ENCODE measurements at regions not wholly inside any gene's neighbourhood (a gene's known extent, or its start where the extent isn't known, plus 50 kb on each side); places are given as distances from the start of the nearest gene placed in this dataset.
A peak's percentile ranks its signal among the peaks of the same experiment; 100 is the strongest.
"Not testable (repeated sequence)": the region's sequence is repeated elsewhere in the genome, so short reads cannot be mapped to it uniquely, and the experiment has no call there.

DNA sequence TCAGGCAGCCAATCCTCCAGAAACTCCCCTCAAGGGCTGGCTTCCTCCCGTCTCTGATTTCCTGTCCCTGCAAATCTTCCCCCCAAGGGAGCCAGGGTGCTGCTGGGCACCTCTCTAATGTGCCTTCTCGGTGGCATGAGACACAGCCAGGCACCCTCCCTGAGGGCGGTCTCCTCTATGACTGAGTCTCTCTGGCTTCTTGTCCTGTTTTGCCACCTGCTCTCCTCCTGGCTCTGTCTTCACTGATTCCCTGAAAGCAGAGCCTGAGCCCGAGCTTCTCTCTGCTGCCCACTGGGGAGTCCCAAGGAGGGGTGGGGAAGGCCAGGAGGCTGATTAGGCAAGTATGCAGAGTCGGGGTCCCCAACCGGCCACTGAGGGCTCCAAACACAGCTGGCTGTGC lies 60.4 kb upstream of the INSIG1 start:
- Histone ChIP-seq H3K27me3 (replicated peaks; ENCODE audit: control insufficient read depth, insufficient read depth, low read length) (no peaks in the 10 kb centered on the region), H3K4me1 (ENCODE audit: control insufficient read depth, insufficient read depth, low read length) (peaks cover 14% of the 10 kb centered on the region), H3K9ac (ENCODE audit: low read length) (no peak overlapping the region), H3K9me3 (ENCODE audit: control insufficient read depth, low read length) (no peaks in the 10 kb centered on the region), H3K36me3 (ENCODE audit: control insufficient read depth, insufficient read depth, low read length, severe bottlenecking) (peaks cover 8% of the 10 kb centered on the region), H3K4me3 (ENCODE audit: low read length) (no peak overlapping the region)
- DNase-seq (ENCODE audit: low read depth): no peak

DNA sequence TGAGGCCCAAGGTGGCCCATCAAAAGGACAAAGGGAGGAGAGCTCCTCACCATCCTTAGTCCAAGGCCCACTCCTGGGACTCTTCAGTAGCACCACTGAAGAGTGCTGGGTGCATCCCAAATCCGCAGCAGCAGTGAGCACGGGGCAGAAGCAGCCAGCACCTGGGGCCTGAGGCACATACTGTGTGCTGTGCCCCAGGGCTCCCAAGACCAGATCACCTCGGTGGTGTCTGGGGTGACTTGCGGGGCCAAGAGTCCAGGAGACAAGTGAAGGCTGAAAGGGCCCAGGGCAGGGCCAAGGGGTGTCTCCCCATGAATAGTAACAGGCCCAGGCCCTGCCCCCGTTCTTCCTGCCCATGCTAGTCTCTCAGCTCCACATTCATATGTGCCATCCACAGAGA lies 59.9 kb upstream of the INSIG1 start:
- H3K9me3 ChIP-seq (ENCODE audit: control insufficient read depth, low read length): no peaks in the 10 kb centered on the region
- peaks cover 13% of the 10 kb centered on the region for H3K4me1 ChIP-seq (ENCODE audit: control insufficient read depth, insufficient read depth, low read length)
- H3K4me3 ChIP-seq (ENCODE audit: low read length): no peak overlapping the region
- no peak for DNase-seq (ENCODE audit: low read depth)
- H3K36me3 ChIP-seq (ENCODE audit: control insufficient read depth, insufficient read depth, low read length, severe bottlenecking): peaks cover 8% of the 10 kb centered on the region
- no peak overlapping the region for H3K9ac ChIP-seq (ENCODE audit: low read length)
- no peaks in the 10 kb centered on the region for H3K27me3 ChIP-seq (replicated peaks; ENCODE audit: control insufficient read depth, insufficient read depth, low read length)

DNA sequence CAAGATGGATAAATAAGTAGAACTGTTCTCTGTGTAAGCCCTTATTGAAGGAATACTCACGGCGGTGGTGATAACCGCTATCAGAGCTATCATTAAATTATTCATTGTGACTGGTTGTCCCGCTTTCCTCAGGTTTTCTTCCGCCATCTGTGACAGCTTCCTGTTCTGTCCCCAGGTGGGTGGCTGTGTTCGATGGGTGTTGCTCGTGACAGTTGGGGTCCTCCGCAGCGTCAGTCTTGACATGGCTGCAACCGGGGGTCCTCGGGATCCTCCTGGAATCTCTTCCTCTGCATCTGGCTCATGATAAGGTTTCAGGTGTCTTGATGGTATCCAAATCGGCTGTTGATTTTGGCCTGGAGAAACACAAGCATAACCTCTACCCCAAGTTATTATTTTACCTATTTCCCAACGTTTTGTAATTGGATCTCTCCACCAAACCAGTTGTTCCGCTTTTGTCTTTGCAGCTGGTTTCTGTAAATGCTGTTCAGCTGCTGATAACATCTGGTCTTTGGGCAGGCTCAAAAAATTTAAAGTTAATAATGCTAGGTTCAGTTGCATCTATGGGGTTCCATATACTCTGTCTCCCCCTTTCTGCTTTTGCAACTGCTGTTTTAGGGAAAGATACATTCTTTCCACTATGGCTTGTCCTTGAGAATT lies 58.1 kb upstream of the INSIG1 start:
- H3K4me3 ChIP-seq (ENCODE audit: low read length); H3K4me1 ChIP-seq (ENCODE audit: control insufficient read depth, insufficient read depth, low read length); H3K27me3 ChIP-seq (replicated peaks; ENCODE audit: control insufficient read depth, insufficient read depth, low read length); H3K9me3 ChIP-seq (ENCODE audit: control insufficient read depth, low read length); H3K9ac ChIP-seq (ENCODE audit: low read length); DNase-seq (ENCODE audit: low read depth); H3K36me3 ChIP-seq (ENCODE audit: control insufficient read depth, insufficient read depth, low read length, severe bottlenecking): not testable (repeated sequence)

DNA sequence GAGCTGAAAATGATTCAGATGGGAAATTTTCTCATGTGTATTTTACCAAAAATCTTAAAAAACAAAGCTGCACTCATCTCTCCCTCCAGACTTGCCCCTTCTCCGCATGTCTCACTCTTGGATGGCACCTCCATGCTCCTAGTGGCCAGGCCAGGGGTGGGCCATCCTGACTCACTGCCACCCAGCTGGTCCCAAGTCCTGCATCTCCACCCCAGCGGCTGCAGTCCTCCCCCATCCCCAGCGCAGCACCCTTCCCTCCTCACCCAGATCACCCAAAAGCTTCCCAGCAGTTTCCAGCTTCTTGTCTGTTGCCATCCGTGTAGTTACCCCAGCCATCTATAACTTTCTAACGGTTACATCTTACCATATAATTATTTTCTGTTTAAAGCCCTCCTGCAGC lies 53.0 kb upstream of the INSIG1 start:
- no peaks in the 10 kb centered on the region for H3K27me3 ChIP-seq (replicated peaks; ENCODE audit: control insufficient read depth, insufficient read depth, low read length)
- H3K4me3 ChIP-seq (ENCODE audit: low read length): no peak overlapping the region
- H3K36me3 ChIP-seq (ENCODE audit: control insufficient read depth, insufficient read depth, low read length, severe bottlenecking): peaks cover 32% of the 10 kb centered on the region
- H3K9ac ChIP-seq (ENCODE audit: low read length): no peak overlapping the region
- H3K4me1 ChIP-seq (ENCODE audit: control insufficient read depth, insufficient read depth, low read length): peaks cover 4% of the 10 kb centered on the region
- no peaks in the 10 kb centered on the region for H3K9me3 ChIP-seq (ENCODE audit: control insufficient read depth, low read length)
- no peak for DNase-seq (ENCODE audit: low read depth)

DNA sequence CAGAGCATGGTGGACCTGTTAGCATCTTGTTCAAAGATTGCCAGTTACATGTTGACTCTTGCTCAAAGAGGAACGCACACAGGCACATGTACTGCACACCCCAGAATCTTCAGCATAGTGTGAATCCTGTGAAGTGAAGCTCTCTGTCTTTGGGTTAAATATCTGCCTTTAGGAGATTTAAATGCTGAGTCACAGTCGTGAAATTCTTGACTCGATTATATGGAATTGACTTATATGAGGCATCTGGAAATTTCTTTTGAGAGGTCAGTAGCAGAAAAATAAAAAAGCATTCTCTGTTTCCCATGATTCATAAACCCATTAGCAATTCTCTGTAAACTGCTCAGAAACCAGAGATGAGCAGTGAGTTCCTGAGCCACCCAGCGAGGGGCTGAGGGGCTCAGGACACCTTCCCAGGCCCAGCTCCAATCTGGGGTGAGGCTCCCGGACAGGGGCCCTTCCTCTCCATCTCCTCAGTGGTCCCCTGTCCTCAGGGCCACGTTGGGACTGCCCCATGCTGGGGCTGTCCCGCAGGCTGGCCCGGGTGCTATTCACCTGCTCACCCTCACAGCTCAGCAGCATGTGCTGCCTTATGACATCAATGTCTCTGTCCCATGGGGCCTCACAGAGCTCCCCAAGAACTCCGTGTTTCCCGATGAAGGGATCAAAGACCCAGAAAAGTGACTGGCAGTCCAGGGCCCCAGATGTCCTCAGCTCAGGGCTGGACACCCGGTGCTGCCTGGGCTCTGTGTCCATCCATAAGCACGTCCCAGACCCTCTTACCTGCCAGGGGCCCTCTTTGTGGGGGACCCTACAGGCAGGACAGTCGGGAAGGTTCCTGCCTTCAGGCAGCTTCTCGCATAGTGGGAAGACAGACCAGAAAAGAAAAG lies 50.0 kb upstream of the INSIG1 start:
- Histone ChIP-seq H3K27me3 (replicated peaks; ENCODE audit: control insufficient read depth, insufficient read depth, low read length) (no peaks in the 10 kb centered on the region), H3K9ac (ENCODE audit: low read length) (no peak overlapping the region), H3K4me3 (ENCODE audit: low read length) (peak overlapping the region; percentile 83), H3K4me1 (ENCODE audit: control insufficient read depth, insufficient read depth, low read length) (peaks cover 19% of the 10 kb centered on the region), H3K36me3 (ENCODE audit: control insufficient read depth, insufficient read depth, low read length, severe bottlenecking) (peaks cover 32% of the 10 kb centered on the region), H3K9me3 (ENCODE audit: control insufficient read depth, low read length) (no peaks in the 10 kb centered on the region)
- DNase-seq (ENCODE audit: low read depth): peak; percentile 12
